Spleen (tissue), 11 donors: ENCODE measurements at regions not wholly inside any gene's neighbourhood (a gene's known extent, or its start where the extent isn't known, plus 50 kb on each side); places are given as distances from the start of the nearest gene placed in this dataset.

Source experiments
- DNase-seq: peaks from one replicate; pipeline ENCODE4 v3.0.0-alpha.2; 2020
- H3K27ac ChIP-seq, 8 donors: fragments of 200-600 bp; sonication (generic) in 7 of 8; 1 replicate in 4 of 8; 2 replicates in 4 of 8; pipeline versions ENCODE4 v1.5.0 to v1.8.0; 2016 to 2021; ENCODE audit warnings: inconsistent platforms in 4 of 8, mild to moderate bottlenecking in 4 of 8, moderate library complexity in 1 of 8
- H3K27me3 ChIP-seq, 7 donors: fragments of 200-600 bp; sonication (generic) in 6 of 7; replicated peaks in 1 of 7; 1 replicate in 4 of 7; 2 replicates in 3 of 7; pipeline versions ENCODE4 v1.5.0 to v1.8.0; 2016 to 2021; ENCODE audit warnings: inconsistent platforms in 3 of 7, mild to moderate bottlenecking in 1 of 7
- H3K36me3 ChIP-seq, 6 donors: fragments of 200-600 bp; sonication (generic) in 5 of 6; 1 replicate in 4 of 6; 2 replicates in 2 of 6; pipeline versions ENCODE4 v1.5.0 to v1.8.0; 2016 to 2021; ENCODE audit warnings: inconsistent platforms in 2 of 6
- H3K4me1 ChIP-seq, 6 donors: fragments of 200-600 bp; sonication (generic) in 5 of 6; 1 replicate in 3 of 6; 2 replicates in 3 of 6; pipeline versions ENCODE4 v1.5.0 to v1.8.0; 2016 to 2021; ENCODE audit warnings: inconsistent platforms in 3 of 6
- H3K4me3 ChIP-seq, 8 donors: fragments of 200-600 bp; sonication (generic) in 7 of 8; 1 replicate in 4 of 8; 2 replicates in 4 of 8; pipeline versions ENCODE4 v1.5.0 to v1.8.0; 2016 to 2021; ENCODE audit warnings: inconsistent platforms in 4 of 8, mild to moderate bottlenecking in 4 of 8, moderate library complexity in 2 of 8
- H3K9me3 ChIP-seq, 8 donors: fragments of 200-600 bp; sonication (generic) in 7 of 8; 1 replicate in 4 of 8; 2 replicates in 4 of 8; pipeline versions ENCODE4 v1.5.0 to v1.8.0; 2016 to 2021; ENCODE audit warnings: inconsistent platforms in 4 of 8
- CTCF ChIP-seq, 11 experiments: fragments of 200-600 bp in 7 of 11; fragments of 450-650 bp in 4 of 11; sonication (generic) in 4 of 11; IDR thresholded peaks in 8 of 11; conservative IDR thresholded peaks in 3 of 11; 1 replicate in 7 of 11; 2 replicates in 4 of 11; pipeline versions ENCODE4 v1.4.0 to v1.8.0; 2016 to 2021; ENCODE audit warnings: antibody characterized with exemption in 11 of 11, inconsistent platforms in 4 of 11, mild to moderate bottlenecking in 1 of 11
- POLR2A ChIP-seq, 3 donors: fragments of 450-650 bp; IDR thresholded peaks; one replicate each; pipeline ENCODE4 v1.5.1; 2017; ENCODE audit warnings: antibody characterized with exemption in 3 of 3, mild to moderate bottlenecking in 1 of 3
- POLR2AphosphoS5 ChIP-seq, 3 donors: sonication (generic); formaldehyde crosslinking; IDR thresholded peaks; one replicate each; pipeline ENCODE4 v1.5.1; 2017; ENCODE audit warnings: antibody characterized with exemption in 3 of 3
- WGBS, 5 donors: extraction: QIAGEN DNeasy Blood & Tissue Kit in 3 of 5; methylation state at CpG; one replicate each; pipeline versions ENCODE4 v1.1.5 to v1.1.7; 2013 to 2018; 5-methylcytosine and 5-hydroxymethylcytosine counted together
- intact Hi-C: fragments of 100-400 bp; cut with DNase I; formaldehyde crosslinking; loops from one replicate; pipeline ENCODE4 v1.15.0; 2023; ENCODE audit warnings: low total_unique reads
- donor health status: healthy with polysubstance abuse.
- donor health status: DM: no; HTN: no; CAD: no; lungs with moderate emphysema.
- donor health status: DM: no; HTN: no; CAD: no.
- donor health status: Bipolar disorder and iron deficiency.
- donor health status: healthy.
- donor health status: DM: no; HTN: no; CAD: no.
- donor health status: DM: yes; HTN: yes; CAD: no.

GRCh38 chr6:139590206-139590605 lies 215.8 kb upstream of the CITED2 start:
- WGBS, 5 donors, result 74 to 97% (median 80%) methylated on average over 1 of the region's 1 CpG
- Histone ChIP-seq H3K27me3 (peaks cover 0 to 7% (median 0%) of the 10 kb centered on the region in 7 donors), H3K9me3 (no peaks in the 10 kb centered on the region), H3K27ac (no peak overlapping the region), H3K4me1 (peaks cover 5 to 40% (median 23%) of the 10 kb centered on the region in 6 donors), H3K4me3 (no peak overlapping the region), H3K36me3 (no peaks in the 10 kb centered on the region)
- DNase-seq, result no peak
- intact Hi-C loops, result no loop called here
- no peak for TF ChIP-seq POLR2AphosphoS5 (IDR thresholded peaks at IDR 0.05)
- TF ChIP-seq CTCF (IDR thresholded peaks at IDR 0.05 in 8 of 11, conservative IDR thresholded peaks at IDR 0.05 in 3 of 11), result no peak
- no peak for TF ChIP-seq POLR2A (IDR thresholded peaks at IDR 0.05)

- TF ChIP-seq POLR2A (IDR thresholded peaks at IDR 0.05) (no peak), POLR2AphosphoS5 (IDR thresholded peaks at IDR 0.05) (no peak), CTCF (IDR thresholded peaks at IDR 0.05 in 8 of 11, conservative IDR thresholded peaks at IDR 0.05 in 3 of 11) (no peak)
- peak overlapping the region in 4 of 8 donors; percentile 45 to 55 (median 52) for H3K27ac ChIP-seq
- intact Hi-C loops, result no loop called here
These were observed 214.5 kb upstream of the CITED2 start for GRCh38 chr6:139588734-139589593.

GRCh38 chr6:139588076-139588639 lies 213.7 kb upstream of the CITED2 start:
- Histone ChIP-seq H3K27ac (peak overlapping the region in 5 of 8 donors; percentile 9 to 55 (median 50)), H3K27me3 (no peaks in the 10 kb centered on the region), H3K4me3 (no peak overlapping the region), H3K9me3 (no peaks in the 10 kb centered on the region), H3K4me1 (peaks cover 5 to 40% (median 23%) of the 10 kb centered on the region in 6 donors), H3K36me3 (no peaks in the 10 kb centered on the region)
- WGBS, 5 donors, result 67 to 80% (median 72%) methylated on average over 3 of the region's 3 CpGs
- TF ChIP-seq CTCF (IDR thresholded peaks at IDR 0.05 in 8 of 11, conservative IDR thresholded peaks at IDR 0.05 in 3 of 11) (no peak), POLR2A (IDR thresholded peaks at IDR 0.05) (no peak), POLR2AphosphoS5 (IDR thresholded peaks at IDR 0.05) (no peak)
- DNase-seq, result no peak
- intact Hi-C loops, result no loop called here

More at GRCh38 chr6:139588734-139589593, 214.5 kb upstream of the CITED2 start:
- Histone ChIP-seq H3K36me3 (no peaks in the 10 kb centered on the region), H3K9me3 (no peaks in the 10 kb centered on the region), H3K4me1 (peaks cover 5 to 40% (median 23%) of the 10 kb centered on the region in 6 donors), H3K27me3 (no peaks in the 10 kb centered on the region), H3K4me3 (no peak overlapping the region)
- no peak for DNase-seq
- WGBS, 5 donors, result 31 to 39% (median 37%) methylated on average over 4 of the region's 4 CpGs

GRCh38 chr6:139587469-139587868 lies 213.0 kb upstream of the CITED2 start:
- no peak for TF ChIP-seq POLR2A (IDR thresholded peaks at IDR 0.05)
- no peak for TF ChIP-seq POLR2AphosphoS5 (IDR thresholded peaks at IDR 0.05)
- TF ChIP-seq CTCF (IDR thresholded peaks at IDR 0.05 in 8 of 11, conservative IDR thresholded peaks at IDR 0.05 in 3 of 11), result no peak
- 75 to 86% (median 85%) methylated on average over 6 of the region's 6 CpGs for WGBS, 5 donors
- Histone ChIP-seq H3K4me3 (no peak overlapping the region), H3K36me3 (no peaks in the 10 kb centered on the region), H3K27ac (peak overlapping the region in 5 of 8 donors; percentile 9 to 55 (median 50)), H3K27me3 (no peaks in the 10 kb centered on the region), H3K4me1 (peaks cover 5 to 36% (median 20%) of the 10 kb centered on the region in 6 donors), H3K9me3 (no peaks in the 10 kb centered on the region)
- DNase-seq, result no peak
- intact Hi-C loops, result no loop called here
